ENCODE measurements at regions not wholly inside any gene's neighbourhood (a gene's known extent, or its start where the extent isn't known, plus 50 kb on each side); places are given as distances from the start of the nearest gene placed in this dataset.
"Not testable (repeated sequence)": the region's sequence is repeated elsewhere in the genome, so short reads cannot be mapped to it uniquely, and the experiment has no call there.

- no peak overlapping the region for H3K4me3 ChIP-seq (ENCODE audit: low read length)
- DNase-seq (ENCODE audit: low read depth, low spot score): no peak
Observed at GRCh38 chr7:86407291-86407690, 236.4 kb upstream of the GRM3 start.

DNA sequence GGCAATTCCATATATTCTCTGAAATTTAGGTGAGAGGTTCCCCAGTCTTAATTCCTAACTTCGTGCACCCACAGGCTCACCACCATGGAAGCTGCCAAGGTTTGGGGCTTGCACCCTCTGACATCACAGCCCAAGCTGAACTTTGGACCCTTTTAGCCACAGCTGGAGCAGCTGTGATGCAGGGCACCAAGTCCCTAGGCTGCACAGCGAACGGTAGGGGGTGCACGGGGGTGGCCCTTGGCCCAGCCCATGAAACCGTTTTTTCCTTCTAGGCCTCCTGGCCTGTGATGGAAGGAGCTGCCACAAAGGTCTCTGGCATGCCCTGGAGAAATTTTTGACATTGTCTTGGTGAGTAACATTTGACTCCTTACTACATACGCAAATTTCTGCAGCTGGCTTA lies 251.9 kb upstream of the GRM3 start:
- H3K4me3 ChIP-seq (ENCODE audit: low read length): no peak overlapping the region
- no peak for DNase-seq (ENCODE audit: low read depth, low spot score)

DNA sequence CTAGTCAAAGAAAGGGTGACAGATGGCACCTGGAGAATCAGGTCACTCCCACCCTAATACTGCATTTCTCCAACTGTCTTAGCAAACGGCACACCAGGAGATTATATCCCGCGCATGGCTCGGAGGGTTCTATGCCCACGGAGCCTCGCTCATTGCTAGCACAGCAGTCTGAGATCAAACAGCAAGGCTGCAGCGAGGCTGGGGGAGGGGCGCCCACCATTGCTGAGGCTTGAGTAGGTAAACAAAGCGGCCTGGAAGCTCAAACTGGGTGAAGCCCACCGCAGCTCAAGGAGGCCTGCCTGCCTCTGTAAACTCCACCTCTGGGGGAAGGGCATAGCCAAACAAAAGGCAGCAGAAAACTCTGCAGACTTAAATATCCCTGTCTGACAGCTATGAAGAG lies 268.1 kb upstream of the GRM3 start:
- H3K4me3 ChIP-seq (ENCODE audit: low read length); DNase-seq (ENCODE audit: low read depth, low spot score): not testable (repeated sequence)

GRCh38 chr7:86372262-86372661 lies 271.4 kb upstream of the GRM3 start:
- H3K4me3 ChIP-seq (ENCODE audit: low read length): no peak overlapping the region
- peak; percentile 79 for DNase-seq (ENCODE audit: low read depth, low spot score)

DNA sequence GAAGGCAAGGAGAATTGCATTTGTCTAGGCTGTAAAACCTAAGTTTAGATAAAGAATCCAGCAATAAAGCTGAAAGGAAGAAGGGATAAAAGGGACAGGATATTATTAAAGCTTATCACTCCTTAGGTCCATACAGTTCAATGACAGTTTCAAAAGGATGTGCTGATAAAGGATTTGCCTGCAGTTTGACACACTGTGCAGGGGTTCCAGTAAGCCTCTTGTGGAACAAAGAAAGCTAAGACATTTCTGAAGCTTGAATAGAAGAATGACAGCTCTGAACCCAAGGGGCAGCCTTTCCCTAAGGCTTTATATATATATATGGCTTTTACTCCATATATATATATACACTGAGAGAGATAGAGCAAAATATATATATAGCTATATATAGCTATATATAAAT lies 276.8 kb upstream of the GRM3 start:
- no peak overlapping the region for H3K4me3 ChIP-seq (ENCODE audit: low read length)
- no peak for DNase-seq (ENCODE audit: low read depth, low spot score)

- not testable (repeated sequence) for H3K4me3 ChIP-seq (ENCODE audit: low read length); DNase-seq (ENCODE audit: low read depth, low spot score)
Observed at GRCh38 chr7:86340407-86340806, 303.3 kb upstream of the GRM3 start.

DNA sequence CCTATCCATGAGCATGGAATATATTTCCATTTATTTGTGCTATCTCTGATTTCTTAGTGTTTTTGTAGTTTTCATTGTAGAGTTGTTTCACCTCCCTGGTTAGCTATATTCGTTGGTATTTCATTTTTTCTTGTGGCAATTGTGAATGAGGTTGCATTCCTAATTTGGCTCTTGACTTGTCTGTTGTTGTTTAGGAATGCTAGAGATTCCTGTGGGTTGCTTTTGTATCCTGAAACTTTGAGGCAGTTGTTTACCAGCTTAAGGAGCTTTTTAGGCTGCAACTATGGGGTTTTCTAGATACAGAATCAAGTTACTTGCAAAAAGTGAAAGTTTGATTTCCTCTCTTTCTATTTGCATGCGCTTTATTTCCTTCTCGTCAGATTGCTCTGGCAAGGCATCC lies 304.7 kb upstream of the GRM3 start:
- DNase-seq (ENCODE audit: low read depth, low spot score): no peak
- H3K4me3 ChIP-seq (ENCODE audit: low read length): no peak overlapping the region

DNA sequence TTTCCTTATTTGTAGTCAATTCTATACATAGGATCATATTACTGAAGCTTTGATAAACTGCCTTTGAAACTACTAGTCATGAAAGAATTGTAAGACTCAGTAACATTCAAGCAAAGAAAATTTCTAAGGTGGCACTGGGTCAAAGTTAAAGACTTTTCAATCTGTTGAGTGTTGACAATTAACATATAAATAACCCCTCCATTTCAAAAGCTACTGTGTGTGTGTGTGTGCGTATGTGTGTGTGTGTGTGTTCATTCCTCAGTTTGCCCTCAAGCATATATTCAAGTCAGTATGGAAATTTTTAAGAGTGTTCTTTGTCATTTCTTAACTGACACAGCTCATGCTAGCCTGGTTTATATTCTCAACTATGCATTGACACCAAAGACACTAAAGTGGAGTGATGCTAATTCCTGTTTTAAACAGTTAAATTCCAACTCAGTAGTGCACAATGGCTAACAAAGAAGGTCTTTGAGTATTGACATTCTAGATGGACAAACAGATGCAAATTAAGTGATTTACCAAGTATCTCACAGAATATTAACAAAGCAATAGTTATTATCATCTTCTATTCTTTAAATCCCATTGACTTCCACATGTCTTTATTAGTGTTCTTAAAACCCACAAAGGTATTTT lies 314.8 kb upstream of the GRM3 start:
- no peak for DNase-seq (ENCODE audit: low read depth, low spot score)
- no peak overlapping the region for H3K4me3 ChIP-seq (ENCODE audit: low read length)

GRCh38 chr7:86326847-86327246 lies 316.9 kb upstream of the GRM3 start:
- no peak for DNase-seq (ENCODE audit: low read depth, low spot score)
- no peak overlapping the region for H3K4me3 ChIP-seq (ENCODE audit: low read length)

DNA sequence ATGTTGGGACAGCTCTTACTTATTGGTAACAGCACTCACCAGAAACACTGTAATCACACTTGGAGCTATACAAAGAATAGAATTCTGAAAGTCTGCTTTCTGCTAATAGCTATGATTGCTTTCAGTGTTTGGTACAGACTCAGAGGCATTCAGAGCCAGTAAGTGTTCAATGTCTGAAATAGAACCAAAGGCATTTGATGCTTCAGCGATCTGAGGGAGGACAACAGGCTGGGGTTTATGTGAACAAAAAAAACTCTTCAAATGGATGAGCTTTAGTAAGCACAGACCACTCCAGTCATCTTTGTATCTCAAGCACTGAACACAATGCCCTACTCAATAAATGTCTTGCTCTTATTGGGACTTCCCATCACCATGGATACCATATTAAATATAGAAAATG lies 322.8 kb upstream of the GRM3 start:
- H3K4me3 ChIP-seq (ENCODE audit: low read length): no peak overlapping the region

DNA sequence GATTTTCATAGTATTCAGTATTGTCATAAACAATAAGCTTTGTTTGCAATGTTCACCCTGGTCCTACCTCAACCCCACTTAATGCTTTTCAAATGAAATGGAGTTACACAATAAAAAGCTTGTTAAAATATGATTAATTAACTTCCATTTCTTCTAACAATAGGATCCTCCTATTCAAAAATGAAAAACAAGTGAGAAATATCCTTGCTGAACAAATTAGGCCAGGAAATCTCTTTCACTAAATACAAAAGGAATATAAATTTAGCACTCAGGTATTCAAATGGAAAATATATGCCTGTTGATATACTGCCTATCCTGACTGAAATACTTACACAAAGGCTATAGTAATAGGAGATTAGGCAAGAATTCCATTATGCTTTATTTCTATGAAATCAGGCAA lies 323.4 kb upstream of the GRM3 start:
- no peak for DNase-seq (ENCODE audit: low read depth, low spot score)
- H3K4me3 ChIP-seq (ENCODE audit: low read length): no peak overlapping the region

More for the DNA sequence above, 322.8 kb upstream of the GRM3 start:
- no peak for DNase-seq (ENCODE audit: low read depth, low spot score)

DNA sequence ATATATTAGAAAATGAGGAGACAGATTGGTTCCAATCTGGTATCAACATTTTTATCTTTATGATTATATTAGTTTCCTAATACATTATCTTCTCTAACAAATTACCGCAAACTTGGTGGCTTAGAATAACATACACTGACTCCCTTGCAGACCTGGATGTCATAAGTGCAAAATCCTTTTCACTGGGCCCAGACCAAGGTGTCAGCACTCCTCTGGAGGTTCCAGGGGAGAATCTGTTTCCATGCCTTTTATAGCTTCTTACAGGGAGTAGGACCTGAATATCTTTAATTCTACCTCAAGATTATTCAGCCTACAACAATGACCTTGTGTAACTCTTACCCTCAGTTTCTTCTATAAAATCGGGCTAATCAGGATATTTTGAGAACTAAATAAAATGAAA lies 329.9 kb upstream of the GRM3 start:
- no peak overlapping the region for H3K4me3 ChIP-seq (ENCODE audit: low read length)
- DNase-seq (ENCODE audit: low read depth, low spot score): no peak

DNA sequence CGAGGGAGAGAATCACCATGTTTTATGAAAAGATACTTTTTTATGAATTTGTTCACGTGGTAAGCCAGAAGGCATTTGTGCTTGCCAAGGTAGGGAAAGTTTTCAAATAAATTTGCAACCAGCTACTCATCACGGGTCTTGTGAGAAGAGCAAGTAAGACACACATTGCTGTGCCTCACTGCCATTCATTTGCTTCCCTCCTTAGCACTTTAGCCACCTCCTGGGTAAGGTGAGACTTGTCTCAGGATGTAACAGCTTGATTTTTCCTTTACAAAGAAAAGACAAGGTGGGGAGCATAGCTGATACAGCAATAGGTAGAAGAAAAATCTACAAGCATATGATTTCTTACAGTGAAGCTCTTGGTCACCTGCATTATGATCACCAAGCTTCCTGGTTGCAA lies 342.4 kb upstream of the GRM3 start:
- no peak for DNase-seq (ENCODE audit: low read depth, low spot score)
- no peak overlapping the region for H3K4me3 ChIP-seq (ENCODE audit: low read length)

DNA sequence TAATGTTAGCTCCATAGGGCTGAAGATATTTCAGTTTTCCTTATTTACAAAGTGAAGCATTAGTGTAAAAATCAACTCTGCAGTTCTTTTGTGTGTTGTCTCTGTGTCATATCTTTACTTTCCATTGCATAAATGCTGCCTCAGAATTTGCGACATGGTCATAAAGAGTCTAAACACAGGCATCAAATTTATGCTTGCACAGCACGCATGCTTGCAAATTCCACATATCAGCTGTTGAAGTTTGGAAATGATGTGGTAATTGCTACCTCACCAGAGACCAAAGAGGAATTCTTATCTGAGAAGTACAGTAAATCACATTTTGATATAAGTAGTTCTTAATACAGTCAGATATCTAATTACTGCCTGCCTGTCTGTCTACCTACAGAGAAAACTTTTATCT lies 348.2 kb upstream of the GRM3 start:
- H3K4me3 ChIP-seq (ENCODE audit: low read length): no peak overlapping the region
- no peak for DNase-seq (ENCODE audit: low read depth, low spot score)

DNA sequence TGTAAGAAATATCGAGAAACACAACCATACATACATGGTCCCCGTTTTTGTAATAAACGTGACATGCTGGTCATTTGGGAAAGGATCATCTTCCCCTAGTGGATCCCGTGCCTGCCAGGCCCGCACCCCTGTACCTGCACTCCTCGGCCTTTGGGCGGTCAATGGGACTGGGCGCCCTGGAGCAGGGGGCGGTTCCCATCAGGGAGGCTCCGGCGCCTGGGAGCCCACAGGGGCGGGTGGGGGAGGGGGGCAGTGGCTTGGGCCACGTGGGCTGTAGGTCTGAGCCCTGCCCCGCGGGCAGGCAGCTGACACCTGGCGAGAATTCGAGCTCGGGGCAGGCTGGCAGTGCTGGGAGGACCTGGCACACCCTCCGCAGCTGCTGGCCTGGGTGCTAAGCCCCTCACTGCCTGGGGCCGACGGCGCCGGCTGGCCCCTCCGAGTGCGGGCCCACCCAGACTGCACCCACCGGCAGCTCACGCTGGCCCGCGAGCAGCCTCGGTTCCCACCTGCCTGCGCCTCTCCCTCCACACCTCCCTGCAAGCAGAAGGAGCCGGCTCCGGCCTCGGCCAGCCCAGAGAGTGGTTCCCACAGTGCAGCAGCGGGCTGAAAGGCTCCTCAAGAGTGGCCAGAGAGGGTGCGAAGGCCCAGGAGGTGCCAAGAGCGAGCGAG lies 361.6 kb upstream of the GRM3 start:
- no peak overlapping the region for H3K4me3 ChIP-seq (ENCODE audit: low read length)
- DNase-seq (ENCODE audit: low read depth, low spot score): no peak

DNA sequence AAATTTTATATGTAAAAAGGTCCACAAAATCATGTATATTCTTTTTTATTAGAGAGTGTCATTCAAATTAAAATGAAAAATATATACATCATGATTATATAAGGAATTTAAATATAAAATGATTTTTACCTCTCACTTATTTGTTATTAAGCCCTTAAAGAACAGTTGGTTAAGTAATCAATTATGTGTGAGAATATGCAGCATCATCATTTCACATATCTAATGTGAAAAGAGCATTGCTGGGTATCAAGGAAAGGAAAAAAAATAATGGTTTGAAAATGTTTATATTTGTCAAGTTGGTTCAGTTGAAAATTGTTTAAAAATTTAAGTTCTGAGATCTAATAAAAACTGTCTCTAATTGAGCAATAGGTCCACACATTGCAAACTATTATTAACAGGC lies 363.6 kb upstream of the GRM3 start:
- DNase-seq (ENCODE audit: low read depth, low spot score): no peak
- no peak overlapping the region for H3K4me3 ChIP-seq (ENCODE audit: low read length)

DNA sequence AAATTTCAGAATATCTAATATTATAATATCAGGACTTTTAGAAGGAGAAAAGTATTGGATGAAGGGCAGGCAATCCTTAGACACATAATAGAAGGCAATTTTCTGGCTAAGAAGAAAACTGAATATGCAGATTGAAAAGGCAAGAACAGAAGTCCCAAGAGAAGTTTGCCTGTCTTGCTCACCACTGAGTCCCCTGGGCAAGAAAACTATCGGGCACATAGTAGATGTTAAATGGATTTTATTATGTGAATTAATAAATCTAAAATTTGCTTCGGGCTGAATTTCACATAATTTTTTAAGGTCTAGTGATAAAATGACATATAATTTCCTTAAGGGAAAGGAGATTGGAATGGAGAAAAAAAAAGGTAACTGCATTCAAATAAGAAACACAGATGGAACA lies 380.9 kb upstream of the GRM3 start:
- no peak overlapping the region for H3K4me3 ChIP-seq (ENCODE audit: low read length)
- DNase-seq (ENCODE audit: low read depth, low spot score): no peak

- no peak for DNase-seq (ENCODE audit: low read depth, low spot score)
- no peak overlapping the region for H3K4me3 ChIP-seq (ENCODE audit: low read length)
Observed at GRCh38 chr7:86257894-86258293, 385.8 kb upstream of the GRM3 start.

GRCh38 chr7:86252406-86252805 lies 391.3 kb upstream of the GRM3 start:
- H3K4me3 ChIP-seq (ENCODE audit: low read length): no peak overlapping the region
- DNase-seq (ENCODE audit: low read depth, low spot score): no peak

DNA sequence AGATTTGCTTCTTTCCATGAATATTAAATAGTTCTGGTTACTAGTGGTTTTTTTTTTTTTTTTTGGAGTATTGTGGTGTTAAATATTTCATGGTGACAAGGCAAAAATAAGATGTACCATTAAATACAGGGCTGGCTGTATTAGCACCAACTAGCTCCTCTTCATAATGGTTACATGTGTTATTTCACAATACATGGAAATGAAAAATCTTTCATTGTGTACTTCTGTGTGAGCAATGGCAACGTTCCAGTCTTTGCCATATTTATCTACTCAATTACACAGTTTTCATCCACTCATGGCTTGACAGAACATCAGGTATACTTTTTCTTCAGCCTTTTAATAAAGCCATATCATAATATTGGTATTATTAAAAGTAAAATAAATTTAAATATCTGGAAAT lies 394.7 kb upstream of the GRM3 start:
- DNase-seq (ENCODE audit: low read depth, low spot score): no peak

DNA sequence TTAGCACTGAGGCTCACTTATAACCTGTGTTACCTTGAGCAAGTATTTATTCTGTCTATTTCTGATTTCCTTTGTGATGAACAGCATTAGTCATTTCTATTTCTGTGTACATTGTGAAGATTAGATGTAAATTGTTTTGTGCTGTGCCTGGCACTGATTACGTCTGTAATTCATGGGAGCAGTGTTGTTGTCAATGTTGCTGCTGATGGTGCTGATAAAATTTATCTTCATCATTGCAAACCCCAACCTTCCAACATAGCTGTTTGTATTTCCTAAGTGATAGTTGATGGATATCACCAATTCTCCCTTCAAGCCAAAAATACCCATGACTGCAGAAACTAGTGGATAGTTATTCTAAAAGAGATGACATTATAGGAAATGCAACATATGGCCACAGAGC lies 400.5 kb upstream of the GRM3 start:
- no peak overlapping the region for H3K4me3 ChIP-seq (ENCODE audit: low read length)
- DNase-seq (ENCODE audit: low read depth, low spot score): no peak

More for the DNA sequence above, 394.7 kb upstream of the GRM3 start:
- no peak overlapping the region for H3K4me3 ChIP-seq (ENCODE audit: low read length)
